IPS DF 4.7 (cell line): ENCODE measurements at regions not wholly inside any gene's neighbourhood (a gene's known extent, or its start where the extent isn't known, plus 50 kb on each side); places are given as distances from the start of the nearest gene placed in this dataset.
A peak's percentile ranks its signal among the peaks of the same experiment; 100 is the strongest.

Experiments
- DNase-seq: peaks from one replicate; pipeline ENCODE4 v3.0.0-alpha.2; 2013; ENCODE audit warnings: low spot score; ENCODE audit errors: extremely low read depth

DNA sequence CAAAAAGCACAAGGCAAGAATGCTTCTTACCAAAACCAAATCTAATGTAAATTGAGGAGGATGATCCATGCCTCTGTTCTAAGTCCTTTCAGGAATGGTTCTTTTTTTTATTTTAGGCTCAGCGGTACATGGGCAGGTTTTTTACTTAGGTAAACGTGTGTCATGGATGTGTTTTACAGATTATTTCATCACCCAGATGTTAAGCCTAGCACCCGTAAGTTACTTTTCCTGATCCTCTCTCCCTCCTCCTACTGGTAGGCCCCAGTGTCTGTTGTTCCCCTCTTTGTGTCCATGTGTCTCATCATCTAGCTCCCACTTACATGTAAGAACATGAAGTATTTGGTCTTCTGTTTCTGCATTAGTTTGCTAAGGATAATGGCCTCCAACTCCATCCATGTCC lies 289.2 kb upstream of the THBS1 start:
- no peak for DNase-seq

DNA sequence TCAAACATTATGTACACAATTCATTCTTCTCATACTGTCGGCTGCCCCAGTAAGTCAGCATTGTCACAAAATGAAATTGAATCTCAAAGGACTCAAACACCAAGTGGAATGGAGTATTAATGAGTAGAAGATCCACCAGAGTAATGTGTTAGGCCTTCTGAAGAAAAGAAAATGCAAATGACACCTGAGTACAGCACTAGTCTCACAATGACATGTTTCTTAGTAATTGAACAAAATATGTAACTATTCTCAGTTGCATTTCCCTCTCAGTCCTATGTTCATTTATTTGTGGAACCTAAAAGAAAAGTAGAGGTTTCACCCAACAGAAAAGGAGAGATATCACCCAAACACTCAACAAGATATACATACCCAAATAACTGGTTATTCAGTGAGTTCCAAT lies 283.9 kb upstream of the THBS1 start:
- no peak for DNase-seq

DNA sequence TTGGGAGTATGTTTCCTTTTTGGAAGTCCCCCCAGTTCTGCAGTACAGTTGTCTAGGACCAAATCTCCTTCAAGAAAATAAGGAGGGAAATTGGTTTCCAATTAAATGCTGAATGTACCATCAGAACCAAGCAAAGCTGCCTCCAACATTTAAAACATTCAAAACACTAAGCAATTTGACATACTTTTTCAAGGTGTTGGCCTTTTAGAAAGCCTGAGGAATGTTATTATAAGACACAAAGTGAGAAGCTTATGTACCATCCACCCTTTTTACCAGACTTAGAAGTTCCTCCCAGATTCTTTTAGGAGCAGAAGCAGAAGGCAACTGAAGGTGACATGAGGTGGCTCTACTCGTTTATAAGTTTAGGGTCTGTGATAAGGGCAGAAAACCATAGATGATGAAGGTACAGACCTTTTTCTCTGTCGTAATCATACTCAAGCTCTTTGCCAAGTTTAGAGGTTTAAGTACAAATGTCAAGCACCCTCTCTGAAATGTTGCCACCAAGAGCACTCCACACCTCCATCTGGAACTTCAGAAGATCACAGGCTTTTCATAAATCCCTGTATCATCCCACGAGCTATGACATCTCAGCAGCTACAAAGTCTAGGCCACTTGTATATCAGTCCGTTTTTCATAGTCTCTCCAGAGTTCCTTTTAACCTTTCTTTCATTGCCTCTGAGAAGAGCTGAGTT lies 282.5 kb upstream of the THBS1 start:
- DNase-seq: no peak

DNA sequence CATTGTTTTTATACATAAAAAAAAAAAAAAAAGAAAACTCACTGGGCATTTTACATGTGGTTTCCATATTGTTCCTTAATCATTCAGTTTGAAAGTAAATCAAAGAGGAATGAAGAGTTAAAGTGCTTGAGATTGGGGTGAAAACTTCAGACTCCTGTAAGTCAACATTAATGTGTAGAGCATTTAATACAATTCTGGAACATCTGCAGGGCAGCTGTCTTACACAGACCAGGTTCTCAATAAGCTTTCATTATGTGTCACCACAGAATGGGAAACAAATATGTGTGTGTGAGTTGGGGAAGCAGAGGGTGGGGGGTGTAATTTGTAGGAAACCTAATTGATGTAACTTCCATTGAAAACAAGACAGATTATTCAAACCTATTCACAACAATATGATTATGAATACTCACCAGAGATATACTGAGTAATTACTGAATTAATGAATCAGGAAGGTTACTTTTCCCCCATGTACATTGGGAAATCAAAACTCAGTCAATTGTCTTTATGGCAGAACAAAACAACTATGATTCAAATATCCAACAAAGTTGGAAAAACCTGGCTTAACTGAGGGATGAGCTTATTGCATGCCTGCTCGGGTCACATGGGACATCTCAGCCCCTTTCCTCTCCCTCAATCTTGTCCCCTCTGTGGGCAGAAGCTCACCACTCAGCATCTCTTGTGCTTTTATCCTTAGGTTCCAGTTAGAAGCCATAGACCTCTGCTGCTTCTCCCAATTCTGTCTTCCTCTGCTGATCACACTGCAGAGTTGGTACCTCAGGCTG lies 281.2 kb upstream of the THBS1 start:
- no peak for DNase-seq

DNA sequence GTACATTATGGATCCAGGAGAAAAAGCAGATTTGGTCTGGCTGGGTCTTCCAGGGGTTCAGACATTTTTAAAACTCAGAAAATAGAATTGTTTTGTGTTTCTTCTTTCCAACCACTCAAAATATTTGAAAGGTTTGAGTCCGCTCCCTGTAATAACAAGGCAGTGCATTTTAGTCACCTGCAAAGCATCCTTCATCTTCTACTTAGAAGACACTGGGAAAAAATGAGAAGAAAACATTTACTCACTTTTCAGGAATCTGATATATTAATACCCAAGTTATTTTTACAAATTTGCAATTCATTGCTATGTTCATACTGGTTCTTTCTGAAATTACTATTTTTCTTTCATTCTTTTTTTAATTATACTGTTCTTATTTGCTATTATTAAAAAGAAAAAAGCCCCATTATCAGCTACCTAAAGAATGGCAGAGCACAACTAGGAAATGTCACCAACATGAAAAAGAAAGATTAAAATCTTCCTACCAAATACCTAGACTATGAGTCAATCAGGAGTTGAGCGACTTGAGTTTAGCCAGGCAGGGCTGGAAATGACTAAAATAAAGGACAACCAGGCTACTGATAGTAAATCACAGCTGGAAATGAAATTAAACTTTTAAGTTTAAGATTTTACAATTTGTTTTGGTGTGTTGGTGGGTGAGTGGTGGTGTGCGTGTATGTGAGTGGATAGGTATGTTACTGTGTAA lies 280.3 kb upstream of the THBS1 start:
- DNase-seq: no peak

DNA sequence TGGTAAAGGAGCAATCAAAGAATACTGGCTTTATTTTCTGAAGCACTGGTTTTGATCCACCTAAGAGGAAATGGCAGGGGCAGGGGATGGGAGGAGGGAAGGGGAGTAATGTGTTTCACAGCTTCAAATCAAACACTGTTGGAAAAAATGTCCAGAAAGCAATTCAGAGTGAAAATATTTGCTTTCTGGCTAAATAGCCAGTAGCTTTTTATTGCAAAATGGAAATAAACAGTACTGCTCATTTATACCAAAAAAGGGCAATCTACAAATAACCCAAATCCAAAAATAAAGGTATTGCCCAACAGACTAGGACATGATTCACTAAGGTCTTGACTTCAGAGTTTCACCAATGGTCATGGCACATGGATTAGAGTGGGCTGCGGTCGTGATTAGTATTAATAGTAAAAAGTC lies 279.3 kb upstream of the THBS1 start:
- no peak for DNase-seq

DNA sequence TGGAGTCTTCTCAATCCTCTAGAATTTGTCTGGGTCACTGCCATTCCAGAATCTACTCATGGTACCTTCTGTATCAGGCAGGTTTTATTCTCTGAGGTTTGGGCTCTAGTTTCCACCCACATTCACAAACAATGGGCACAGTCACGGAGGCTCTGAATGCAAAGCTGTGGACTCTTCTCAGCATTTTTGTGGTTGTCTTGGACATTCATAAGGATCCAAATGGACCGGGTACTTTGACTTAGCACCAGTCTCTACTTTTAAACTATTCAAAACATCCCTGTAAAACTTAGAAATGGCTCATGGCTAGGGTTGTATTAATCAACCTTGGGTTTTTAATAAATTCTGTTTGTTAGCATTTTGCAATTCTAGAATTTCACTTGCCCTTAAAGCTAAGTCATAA lies 277.9 kb upstream of the THBS1 start:
- DNase-seq: no peak

DNA sequence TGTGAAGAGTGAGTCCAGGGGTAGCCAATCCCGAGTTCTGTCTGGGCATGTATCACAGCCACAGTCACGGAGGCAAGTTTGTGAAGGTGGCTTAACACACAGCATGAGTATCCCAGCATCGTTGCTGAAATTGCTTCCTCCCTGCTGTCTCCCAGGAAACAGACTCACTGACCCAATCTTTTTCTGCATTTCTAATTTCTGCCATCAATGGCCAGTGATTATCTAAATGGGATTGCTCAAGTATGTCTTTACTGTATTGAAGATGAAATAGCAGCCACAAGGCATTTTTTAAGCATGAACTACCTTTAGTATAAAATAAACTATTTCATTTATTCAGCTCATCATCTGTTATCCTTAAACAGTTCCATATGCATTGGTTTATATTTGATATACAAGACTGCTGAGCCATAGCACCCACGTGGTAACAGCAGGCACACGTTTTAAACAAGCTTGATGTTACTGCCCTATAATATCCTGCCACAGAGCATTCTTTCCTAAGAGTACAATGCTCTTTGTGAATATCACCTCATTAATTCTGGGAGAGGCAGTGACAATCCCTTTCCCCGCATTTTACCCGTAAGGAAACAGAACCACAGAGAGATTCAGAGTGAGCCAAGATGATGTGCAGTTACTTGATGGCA lies 276.6 kb upstream of the THBS1 start:
- DNase-seq: no peak

DNA sequence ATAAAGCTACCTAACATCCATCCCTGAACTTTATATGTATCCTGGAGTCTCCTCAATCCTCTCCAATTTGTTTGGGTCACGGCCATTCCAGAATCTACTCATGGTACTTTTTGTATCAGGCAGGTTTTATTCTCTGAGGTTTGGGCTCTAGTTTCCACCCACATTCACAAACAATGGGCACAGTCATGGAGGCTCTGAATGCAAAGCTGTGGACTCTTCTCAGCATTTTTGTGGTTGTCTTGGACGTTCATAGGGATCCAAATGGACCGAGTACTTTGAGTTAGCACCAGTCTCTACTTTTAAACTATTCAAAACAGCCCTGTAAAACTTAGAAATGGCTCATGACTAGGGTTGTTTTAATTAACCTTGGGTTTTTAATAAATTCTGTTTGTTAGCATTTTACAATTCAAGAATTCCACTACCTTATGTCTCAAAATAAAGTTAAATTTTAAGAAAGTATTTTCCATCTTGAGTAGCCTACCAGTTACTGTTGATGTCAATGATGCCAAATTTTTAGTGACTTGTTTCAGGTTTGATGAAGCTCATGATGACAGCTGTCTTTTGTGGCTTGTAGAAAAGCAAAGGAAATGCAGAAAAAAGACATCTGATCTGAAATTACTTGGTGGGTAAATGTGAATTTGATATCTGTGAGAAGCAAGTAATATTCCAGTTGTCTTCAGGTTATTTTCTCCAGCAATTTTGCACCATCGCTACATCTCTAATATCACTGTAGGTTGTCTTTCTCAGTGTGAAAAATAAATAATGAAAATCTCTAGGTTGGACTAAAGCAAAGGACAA lies 275.7 kb upstream of the THBS1 start:
- no peak for DNase-seq

DNA sequence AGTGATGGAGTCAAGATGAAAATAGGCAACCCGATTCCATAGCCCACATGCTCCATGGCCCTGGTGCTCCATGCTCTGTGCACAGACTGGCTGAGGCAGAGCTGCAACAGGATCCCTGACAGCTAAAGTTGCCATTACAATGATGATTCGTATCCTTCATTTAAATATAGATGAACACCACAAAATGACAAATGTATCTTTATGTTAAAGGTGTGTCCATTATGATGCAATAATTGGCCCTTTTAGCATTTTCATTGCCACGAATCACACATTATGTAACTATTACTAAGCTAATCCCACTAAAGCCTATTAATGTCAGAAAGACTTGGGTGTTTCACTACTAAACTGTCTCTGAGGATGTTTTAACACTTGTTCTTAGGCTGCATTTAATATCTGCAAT lies 270.2 kb upstream of the THBS1 start:
- DNase-seq: no peak

DNA sequence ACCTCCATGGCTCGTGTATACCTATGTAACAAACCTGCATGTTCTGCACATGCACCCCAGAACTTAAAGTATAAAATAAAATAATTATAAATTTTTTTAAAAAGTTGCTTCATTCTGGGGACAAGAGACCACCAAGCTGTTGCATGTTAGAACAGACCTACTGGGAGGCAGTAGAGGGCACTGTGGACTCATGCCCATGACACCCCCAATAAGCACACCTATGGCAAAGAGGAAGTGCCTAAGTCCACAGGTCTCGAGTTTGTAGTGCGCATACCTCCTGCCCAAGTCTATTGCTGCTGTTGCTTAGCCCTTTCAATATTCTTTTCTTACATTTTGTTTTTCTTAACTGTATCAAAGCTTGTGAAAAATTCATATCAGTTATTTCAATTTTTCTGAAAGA lies 267.9 kb upstream of the THBS1 start:
- peak; percentile 7 for DNase-seq

DNA sequence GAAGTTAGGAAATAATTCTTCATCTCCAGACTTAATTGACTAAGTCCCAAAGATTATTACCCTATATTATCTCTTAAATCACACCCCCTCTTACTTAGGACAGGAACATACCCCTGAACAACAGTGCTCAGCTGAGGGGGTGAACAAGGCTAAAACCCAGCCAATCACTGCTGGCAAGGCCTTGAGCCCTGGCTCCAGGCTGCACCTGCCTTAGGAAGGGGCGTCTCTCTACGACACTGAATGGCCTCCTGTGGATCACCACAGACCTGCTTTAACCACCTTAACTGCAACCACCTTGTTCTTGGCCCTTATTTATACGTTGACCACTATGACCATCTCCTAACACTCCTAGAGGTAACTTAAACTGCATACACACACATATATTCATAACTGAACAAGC lies 267.4 kb upstream of the THBS1 start:
- DNase-seq: no peak

DNA sequence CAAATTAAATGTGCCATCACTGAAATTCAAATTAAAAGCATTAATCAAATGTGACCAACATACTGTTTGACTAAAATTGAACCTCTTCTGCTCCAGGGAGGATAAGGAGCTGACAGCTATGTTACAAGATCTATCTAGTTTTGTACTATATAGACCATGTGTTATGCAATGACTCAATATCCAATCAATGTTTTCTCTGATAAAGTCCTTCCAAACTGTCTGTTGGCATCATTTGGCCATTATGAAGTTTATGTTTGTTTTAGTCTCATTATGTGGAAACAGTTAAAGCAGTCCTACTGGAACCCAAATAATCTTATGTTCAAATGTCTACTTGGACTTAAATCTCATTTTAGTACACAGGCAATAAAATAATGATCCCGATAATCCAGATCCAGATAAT lies 267.0 kb upstream of the THBS1 start:
- DNase-seq: no peak

DNA sequence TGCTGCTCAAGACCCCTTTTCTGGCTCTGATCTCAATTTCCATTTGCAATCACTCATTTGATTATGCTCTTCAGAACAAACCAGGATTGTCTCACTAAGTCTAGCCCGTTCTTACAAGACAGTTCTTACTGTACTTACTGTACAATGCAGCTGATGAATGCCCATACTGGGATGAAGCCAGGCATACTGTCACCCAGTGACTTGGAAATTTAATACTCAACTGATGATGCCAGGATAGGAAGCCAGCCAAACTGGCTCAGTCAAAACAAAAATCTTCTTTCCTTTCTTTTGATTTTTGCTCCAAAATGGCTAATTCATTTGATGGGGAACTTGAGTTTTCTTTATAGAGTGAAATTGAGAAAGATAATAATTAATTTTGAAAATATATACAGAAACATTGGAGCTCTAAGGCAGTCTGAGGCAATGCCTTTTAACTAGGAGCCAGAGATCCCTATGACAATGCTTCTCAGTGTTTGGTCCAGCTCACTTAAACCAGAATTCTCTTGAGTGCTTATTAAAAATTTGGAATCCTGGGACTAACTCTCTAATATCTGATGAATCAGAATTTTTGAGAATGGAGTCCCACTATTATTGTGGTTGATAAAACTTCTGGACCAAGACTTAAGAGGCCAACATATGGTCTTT lies 265.6 kb upstream of the THBS1 start:
- DNase-seq: no peak

DNA sequence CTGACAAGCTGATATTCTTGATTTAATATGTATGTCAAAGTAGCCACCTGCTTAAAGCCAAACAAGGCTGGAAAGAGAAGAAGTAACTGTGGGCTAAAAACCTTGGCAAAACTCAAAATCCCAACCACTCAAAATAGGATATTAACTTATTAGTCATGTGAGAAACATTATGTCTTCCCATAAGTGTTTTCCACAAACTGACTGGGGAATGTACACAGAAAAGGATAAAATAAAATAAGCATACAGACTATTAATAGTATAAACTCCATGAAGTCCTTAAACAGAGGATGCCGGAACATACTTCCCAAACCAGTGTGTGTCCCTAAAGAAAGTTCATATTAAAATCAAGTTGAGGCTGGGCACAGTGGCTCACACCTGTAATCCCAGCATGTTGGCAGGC lies 263.7 kb upstream of the THBS1 start:
- DNase-seq: no peak

DNA sequence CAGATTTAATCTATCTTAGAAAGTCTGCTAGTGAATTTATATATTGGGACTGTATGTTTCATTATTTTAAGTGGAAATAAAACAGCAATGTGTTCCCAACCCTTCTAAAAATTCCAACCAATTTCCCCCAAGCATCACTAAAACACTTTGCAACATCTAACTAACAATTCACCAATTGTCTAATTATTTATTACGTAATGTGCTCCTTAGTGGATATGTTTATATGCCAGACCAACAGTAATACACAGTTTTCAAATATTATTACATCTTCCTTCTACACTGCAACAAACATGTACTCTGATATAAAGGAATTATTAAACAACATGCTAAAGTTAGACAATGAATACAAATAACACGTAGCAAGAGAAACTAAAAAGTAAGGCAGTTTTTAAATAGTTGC lies 262.6 kb upstream of the THBS1 start:
- no peak for DNase-seq

DNA sequence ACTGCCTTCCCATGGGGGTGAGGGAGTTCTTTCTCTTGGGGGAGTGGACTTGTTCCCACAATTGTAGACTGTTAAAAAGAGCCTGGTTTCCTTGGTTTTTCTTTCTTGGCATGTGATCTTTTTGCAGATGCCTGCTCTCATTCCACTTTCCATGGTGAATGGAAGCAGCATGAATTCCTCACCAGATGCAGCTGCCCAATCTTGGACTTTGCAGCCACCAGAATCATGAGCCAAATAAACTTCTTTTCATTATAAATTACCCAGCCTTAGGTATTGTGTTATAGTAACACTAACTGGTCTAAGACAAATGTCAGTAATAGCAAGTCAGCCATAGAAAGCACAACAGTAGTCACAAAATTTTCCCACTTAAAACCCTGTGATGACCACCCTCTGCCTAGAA lies 260.5 kb upstream of the THBS1 start:
- DNase-seq: no peak

DNA sequence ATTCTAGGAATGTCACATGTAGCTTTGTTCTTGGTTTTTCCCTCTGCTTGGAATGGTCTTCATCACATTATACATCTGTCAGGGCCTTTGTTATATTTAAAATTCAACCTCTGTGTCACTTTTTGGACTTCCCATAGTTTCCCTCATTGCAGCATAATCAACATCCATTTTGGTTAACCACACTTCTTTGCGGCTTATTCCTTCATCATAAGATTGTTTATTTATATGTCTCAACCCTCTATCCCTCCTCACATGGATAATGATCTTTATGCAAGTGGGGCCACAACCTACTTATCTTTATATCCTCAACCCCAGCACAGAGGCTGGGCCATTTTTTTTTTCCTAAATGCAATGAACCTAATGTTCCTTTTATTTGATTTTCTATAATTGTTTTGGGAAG lies 260.0 kb upstream of the THBS1 start:
- DNase-seq: no peak

DNA sequence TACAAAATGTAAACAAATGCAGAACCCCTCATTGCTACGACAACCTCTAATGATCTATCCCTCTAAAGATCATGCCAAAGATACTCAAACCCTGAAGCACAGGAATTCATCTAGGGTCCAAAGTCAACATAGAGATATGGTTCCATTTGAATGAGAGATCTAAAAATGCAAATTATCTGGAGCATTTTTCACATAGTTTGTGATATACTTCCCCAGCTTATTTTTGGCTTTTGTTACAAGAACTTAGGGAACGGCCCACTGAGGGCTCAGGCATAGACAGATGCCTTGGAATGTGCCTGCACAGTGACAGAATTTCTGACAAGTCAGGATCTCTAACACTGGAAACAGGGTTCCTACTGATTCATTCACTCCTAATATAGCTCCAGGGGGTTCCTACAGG lies 258.9 kb upstream of the THBS1 start:
- no peak for DNase-seq

DNA sequence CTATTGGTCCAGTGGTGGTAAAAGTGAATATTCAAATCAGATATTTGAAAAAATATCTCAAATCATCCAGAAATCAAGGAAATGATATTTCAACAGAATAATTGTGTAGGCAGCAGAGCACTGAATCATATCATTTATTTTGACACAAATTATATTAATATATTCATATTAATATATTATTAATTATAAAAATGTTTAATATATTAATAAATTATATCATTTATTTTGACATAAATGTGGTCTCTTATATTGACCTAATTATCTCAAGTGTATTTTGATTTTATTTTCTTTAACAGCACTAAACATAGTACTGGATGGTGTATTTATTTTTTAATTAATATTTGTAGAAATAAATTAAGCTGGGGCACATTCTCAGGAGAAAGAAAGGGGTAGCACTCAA lies 257.7 kb upstream of the THBS1 start:
- no peak for DNase-seq

DNA sequence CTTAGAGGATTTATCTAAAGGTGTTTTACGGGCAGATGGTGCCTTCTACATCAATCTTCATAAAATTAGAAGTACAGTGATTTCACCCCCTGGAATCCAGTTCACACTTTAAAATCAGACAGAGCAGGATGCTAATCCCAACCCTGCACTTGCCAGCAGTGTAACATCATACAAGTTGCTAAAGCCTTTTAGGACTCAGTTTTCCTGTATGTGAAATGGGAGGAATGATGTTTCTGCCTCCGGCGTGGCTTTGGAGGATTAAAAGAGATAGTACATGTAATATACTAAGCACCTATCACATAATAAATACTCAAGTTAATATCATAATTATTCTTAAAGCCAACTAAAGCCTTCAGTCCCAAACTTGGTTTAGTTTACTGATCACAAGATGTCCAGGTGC lies 257.2 kb upstream of the THBS1 start:
- no peak for DNase-seq
